ENCODE measurements at regions not wholly inside any gene's neighbourhood (a gene's known extent, or its start where the extent isn't known, plus 50 kb on each side); places are given as distances from the start of the nearest gene placed in this dataset.

DNA sequence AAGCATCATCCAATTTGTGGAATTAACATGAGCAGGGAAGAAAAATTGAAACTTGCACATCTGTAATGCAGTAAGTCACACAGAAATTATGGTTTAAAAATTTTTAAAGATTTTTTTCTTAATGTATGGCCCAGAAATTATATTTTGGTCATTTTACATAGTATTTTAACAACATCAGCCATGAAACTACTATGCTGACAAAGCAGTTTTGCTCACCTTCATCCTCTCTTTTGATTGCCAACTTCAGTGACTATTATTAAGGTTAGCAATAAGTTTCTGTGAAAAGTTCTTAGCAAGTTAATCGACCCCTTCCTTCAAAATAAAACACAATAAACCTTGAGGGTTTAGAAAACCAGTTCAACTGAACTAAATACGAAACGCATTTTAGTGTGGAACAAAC lies 1347.0 kb downstream of the EPHA7 start:
- H3K4me1 Mint-ChIP-seq = no peaks in the 10 kb centered on the region
- peaks cover 0 to 2% (median 0%) of the 10 kb centered on the region in 7 donors for H3K9me3 Mint-ChIP-seq
- H3K27ac Mint-ChIP-seq = no peak overlapping the region
- DNase-seq = no peak
- H3K4me3 Mint-ChIP-seq = no peak overlapping the region
- no peaks in the 10 kb centered on the region for H3K36me3 Mint-ChIP-seq
- ATAC-seq (ENCODE audit: low read depth in 2 of 2) = no peak
- no peaks in the 10 kb centered on the region for H3K27me3 Mint-ChIP-seq

- H3K27ac Mint-ChIP-seq = no peak overlapping the region
- no peak for DNase-seq
- peaks cover 0 to 2% (median 0%) of the 10 kb centered on the region in 7 donors for H3K9me3 Mint-ChIP-seq
- ATAC-seq (ENCODE audit: low read depth in 2 of 2) = no peak
- H3K27me3 Mint-ChIP-seq = no peaks in the 10 kb centered on the region
- no peaks in the 10 kb centered on the region for H3K36me3 Mint-ChIP-seq
- H3K4me1 Mint-ChIP-seq = no peaks in the 10 kb centered on the region
- no peak overlapping the region for H3K4me3 Mint-ChIP-seq
Measured at GRCh38 chr6:92069781-92070180, 1349.6 kb downstream of the EPHA7 start.

DNA sequence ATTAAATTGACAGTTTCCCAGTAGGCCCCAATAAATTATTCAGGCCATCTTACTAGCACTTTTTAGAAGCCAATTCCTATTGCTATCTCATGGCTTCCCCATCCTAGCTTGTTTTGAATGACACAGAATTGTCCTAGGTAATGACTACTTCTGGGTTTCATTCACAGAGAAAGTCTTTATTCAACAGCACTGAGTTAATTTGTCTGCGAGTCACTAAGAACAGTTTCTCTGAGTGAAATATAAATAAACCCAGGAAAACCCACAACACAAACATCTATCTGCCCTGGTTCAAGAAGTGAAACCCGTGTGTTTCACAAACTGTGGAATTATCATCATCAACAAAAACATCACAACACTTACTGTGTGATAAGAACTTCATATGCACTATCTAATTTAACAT lies 1366.8 kb downstream of the EPHA7 start:
- DNase-seq (no peak), ATAC-seq (ENCODE audit: low read depth in 2 of 2) (no peak)
- no peak overlapping the region for H3K4me3 Mint-ChIP-seq
- H3K27me3 Mint-ChIP-seq = no peaks in the 10 kb centered on the region
- peaks cover 0 to 4% (median 0%) of the 10 kb centered on the region in 7 donors for H3K9me3 Mint-ChIP-seq
- no peaks in the 10 kb centered on the region for H3K4me1 Mint-ChIP-seq
- H3K27ac Mint-ChIP-seq = no peak overlapping the region
- H3K36me3 Mint-ChIP-seq = no peaks in the 10 kb centered on the region

DNA sequence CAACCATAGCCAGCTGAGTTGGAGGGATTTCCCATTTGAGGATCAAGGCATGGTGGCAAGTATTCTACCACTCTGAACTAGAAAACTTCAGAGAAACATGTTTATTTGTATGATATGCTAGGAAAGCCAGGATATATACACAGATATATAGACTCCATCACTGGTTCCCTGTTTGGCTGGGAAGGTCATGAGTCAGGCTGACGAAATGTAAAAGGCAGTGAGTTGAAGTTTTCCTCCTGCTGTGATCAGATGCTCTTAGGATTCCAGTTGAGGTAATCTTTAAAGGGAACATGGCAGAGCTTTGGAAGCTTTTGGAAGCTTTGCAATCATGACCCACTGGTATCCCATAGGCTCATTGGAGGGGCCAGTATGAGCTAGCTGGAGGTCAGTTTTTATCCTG lies 1369.1 kb downstream of the EPHA7 start:
- H3K36me3 Mint-ChIP-seq = no peaks in the 10 kb centered on the region
- H3K9me3 Mint-ChIP-seq = peaks cover 0 to 4% (median 0%) of the 10 kb centered on the region in 7 donors
- no peak for DNase-seq
- no peak for ATAC-seq (ENCODE audit: low read depth in 2 of 2)
- no peak overlapping the region for H3K27ac Mint-ChIP-seq
- H3K4me3 Mint-ChIP-seq = no peak overlapping the region
- H3K27me3 Mint-ChIP-seq = no peaks in the 10 kb centered on the region
- no peaks in the 10 kb centered on the region for H3K4me1 Mint-ChIP-seq

GRCh38 chr6:92047860-92048259 lies 1371.5 kb downstream of the EPHA7 start:
- DNase-seq (no peak), ATAC-seq (ENCODE audit: low read depth in 2 of 2) (no peak)
- Mint-ChIP-seq H3K4me1 (no peaks in the 10 kb centered on the region), H3K36me3 (no peaks in the 10 kb centered on the region), H3K27ac (no peak overlapping the region), H3K27me3 (no peaks in the 10 kb centered on the region), H3K9me3 (peaks cover 0 to 5% (median 0%) of the 10 kb centered on the region in 7 donors), H3K4me3 (no peak overlapping the region)

DNA sequence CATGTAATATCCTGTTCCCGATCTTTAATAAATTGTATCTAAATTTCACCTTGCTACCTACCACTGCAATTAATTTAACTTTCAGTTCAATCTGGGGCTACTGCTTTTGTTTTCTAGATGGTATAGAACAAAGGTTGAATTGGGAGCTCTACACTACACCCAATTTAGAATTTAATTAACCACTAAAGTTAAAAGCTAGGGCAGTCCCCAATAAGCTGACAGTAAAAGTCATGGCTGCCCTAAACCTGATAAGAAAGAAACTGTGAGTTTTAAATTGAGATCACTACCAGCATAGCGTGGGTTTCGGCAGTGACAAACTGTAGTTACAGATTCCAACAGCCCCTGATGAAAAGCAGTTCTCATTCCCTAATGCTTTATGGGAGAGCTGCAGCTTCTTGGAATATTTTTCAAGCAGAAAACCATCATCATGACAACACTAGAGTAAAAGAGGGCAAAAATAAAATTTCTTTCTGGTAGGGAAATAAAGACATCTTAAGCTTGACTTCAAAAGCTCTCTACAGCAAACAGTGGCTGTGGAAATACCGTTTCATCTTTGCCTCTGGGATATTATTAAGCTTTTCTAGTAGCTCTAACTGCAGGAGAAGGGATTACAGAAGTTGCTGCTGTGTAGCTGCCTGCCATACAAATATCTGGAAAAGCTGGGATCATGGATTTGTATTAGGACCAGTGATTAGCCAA lies 1372.1 kb downstream of the EPHA7 start:
- H3K36me3 Mint-ChIP-seq = no peaks in the 10 kb centered on the region
- H3K27ac Mint-ChIP-seq = no peak overlapping the region
- no peak for ATAC-seq (ENCODE audit: low read depth in 2 of 2)
- DNase-seq = no peak
- no peak overlapping the region for H3K4me3 Mint-ChIP-seq
- H3K4me1 Mint-ChIP-seq = no peaks in the 10 kb centered on the region
- H3K9me3 Mint-ChIP-seq = peaks cover 0 to 5% (median 0%) of the 10 kb centered on the region in 7 donors
- no peaks in the 10 kb centered on the region for H3K27me3 Mint-ChIP-seq

DNA sequence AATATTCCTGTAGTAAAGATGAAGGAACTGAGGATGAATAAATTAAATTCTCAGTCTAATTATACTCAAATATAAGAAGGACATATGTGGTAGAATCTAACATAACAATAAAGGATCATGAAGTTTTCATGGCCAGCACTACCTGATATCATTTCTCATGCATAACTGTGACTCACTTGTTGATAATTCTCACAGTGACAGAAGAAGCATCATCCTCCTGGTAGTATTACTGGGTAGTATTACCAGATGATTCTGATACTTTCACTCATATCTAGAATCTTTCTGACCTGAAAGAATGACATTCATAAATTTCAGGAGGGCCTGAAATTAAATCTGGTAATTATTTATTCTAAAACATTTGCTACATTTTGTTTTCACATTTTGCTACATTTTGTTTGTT lies 1375.0 kb downstream of the EPHA7 start:
- H3K4me3 Mint-ChIP-seq = no peak overlapping the region

GRCh38 chr6:92043777-92044176 lies 1375.6 kb downstream of the EPHA7 start:
- Mint-ChIP-seq H3K4me1 (no peaks in the 10 kb centered on the region), H3K4me3 (no peak overlapping the region)
- no peak for ATAC-seq (ENCODE audit: low read depth in 2 of 2)

More for the DNA sequence above, 1375.0 kb downstream of the EPHA7 start:
- H3K9me3 Mint-ChIP-seq = peaks cover 0 to 5% (median 0%) of the 10 kb centered on the region in 7 donors
- no peaks in the 10 kb centered on the region for H3K4me1 Mint-ChIP-seq
- no peaks in the 10 kb centered on the region for H3K36me3 Mint-ChIP-seq
- no peak overlapping the region for H3K27ac Mint-ChIP-seq
- no peak for DNase-seq
- ATAC-seq (ENCODE audit: low read depth in 2 of 2) = no peak
- H3K27me3 Mint-ChIP-seq = no peaks in the 10 kb centered on the region

DNA sequence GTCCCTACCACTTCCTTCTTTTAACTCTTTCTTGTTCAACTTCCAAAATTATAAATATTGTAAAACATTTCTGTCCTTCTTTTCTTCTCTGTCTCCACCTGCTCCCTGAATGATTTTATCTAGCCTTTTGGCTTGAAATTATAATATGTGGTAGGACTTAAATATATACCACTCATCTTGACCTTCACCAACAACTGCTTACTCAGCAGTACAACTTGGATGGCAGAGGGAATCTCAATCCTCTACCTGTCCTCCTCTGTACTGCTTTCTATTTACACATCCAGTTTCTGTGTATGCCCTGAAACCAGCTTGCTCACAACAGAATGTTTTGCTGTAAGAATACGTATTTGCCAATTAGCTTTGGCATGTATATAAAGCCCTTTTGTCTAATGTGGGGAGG lies 1392.5 kb downstream of the EPHA7 start:
- no peak overlapping the region for H3K27ac Mint-ChIP-seq
- no peaks in the 10 kb centered on the region for H3K4me1 Mint-ChIP-seq
- H3K27me3 Mint-ChIP-seq = no peaks in the 10 kb centered on the region
- H3K36me3 Mint-ChIP-seq = no peaks in the 10 kb centered on the region
- H3K9me3 Mint-ChIP-seq = peaks cover 0 to 6% (median 3%) of the 10 kb centered on the region in 7 donors
- no peak for DNase-seq
- ATAC-seq (ENCODE audit: low read depth in 2 of 2) = no peak
- H3K4me3 Mint-ChIP-seq = no peak overlapping the region

More at GRCh38 chr6:92043777-92044176, 1375.6 kb downstream of the EPHA7 start:
- H3K36me3 Mint-ChIP-seq = no peaks in the 10 kb centered on the region
- no peaks in the 10 kb centered on the region for H3K27me3 Mint-ChIP-seq
- H3K9me3 Mint-ChIP-seq = peaks cover 0 to 5% (median 0%) of the 10 kb centered on the region in 7 donors
- no peak for DNase-seq
- no peak overlapping the region for H3K27ac Mint-ChIP-seq

GRCh38 chr6:92024881-92025280 lies 1394.5 kb downstream of the EPHA7 start:
- ATAC-seq (ENCODE audit: low read depth in 2 of 2) (no peak), DNase-seq (no peak)
- Mint-ChIP-seq H3K9me3 (peaks cover 0 to 4% (median 0%) of the 10 kb centered on the region in 7 donors), H3K36me3 (no peaks in the 10 kb centered on the region), H3K27ac (no peak overlapping the region), H3K4me3 (no peak overlapping the region), H3K4me1 (no peaks in the 10 kb centered on the region), H3K27me3 (no peaks in the 10 kb centered on the region)

DNA sequence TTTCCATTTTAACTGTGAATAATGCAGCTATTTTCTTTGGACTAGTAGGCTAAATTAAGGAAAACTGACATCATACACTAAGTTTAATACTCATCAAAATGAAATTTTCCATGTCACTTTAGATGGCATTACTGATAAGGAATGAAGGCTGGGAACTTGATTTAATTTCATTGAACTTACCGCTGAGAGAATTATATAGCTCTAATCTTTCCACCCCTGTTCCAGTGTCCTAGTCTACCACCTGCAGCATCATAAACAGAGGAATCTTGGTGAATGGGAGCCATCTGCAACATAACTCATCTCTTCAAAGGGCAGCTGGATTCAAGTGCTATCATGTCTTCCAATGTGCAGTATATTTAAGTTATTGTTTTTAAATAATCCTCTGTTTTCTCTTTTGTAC lies 1395.2 kb downstream of the EPHA7 start:
- peaks cover 0 to 4% (median 0%) of the 10 kb centered on the region in 7 donors for H3K9me3 Mint-ChIP-seq

DNA sequence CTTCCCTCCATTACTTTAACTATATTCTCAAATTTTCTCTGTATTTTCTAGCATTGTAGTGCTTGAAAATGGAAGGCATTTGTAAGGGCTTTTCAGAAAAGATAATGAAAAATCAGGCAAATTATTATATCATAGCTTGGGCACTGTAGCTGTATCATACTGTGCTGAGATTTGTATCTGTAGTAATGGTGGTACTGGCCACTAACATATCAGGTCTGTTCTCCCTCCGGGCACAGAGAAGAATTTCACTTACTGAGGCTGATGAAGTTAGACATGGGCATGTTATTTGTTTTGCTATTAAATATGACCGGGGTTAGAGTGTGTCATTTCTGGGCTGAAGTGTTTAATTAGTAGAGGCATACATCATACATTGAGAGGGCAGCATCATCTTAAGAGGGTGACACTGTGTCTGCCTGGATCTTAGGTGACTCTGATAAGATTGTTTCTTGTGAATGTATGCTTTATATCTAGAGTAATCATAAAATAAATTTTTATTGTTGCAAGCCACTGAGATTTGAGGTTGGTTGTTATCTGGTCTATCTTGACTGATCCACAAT lies 1395.9 kb downstream of the EPHA7 start:
- no peak overlapping the region for H3K4me3 Mint-ChIP-seq
- no peak for ATAC-seq (ENCODE audit: low read depth in 2 of 2)
- H3K9me3 Mint-ChIP-seq = peaks cover 0 to 4% (median 0%) of the 10 kb centered on the region in 7 donors
- no peak for DNase-seq
- H3K4me1 Mint-ChIP-seq = no peaks in the 10 kb centered on the region
- H3K27me3 Mint-ChIP-seq = no peaks in the 10 kb centered on the region
- no peaks in the 10 kb centered on the region for H3K36me3 Mint-ChIP-seq
- no peak overlapping the region for H3K27ac Mint-ChIP-seq

More for the DNA sequence above, 1395.2 kb downstream of the EPHA7 start:
- Mint-ChIP-seq H3K4me3 (no peak overlapping the region), H3K27ac (no peak overlapping the region), H3K36me3 (no peaks in the 10 kb centered on the region), H3K27me3 (no peaks in the 10 kb centered on the region), H3K4me1 (no peaks in the 10 kb centered on the region)
- DNase-seq (no peak), ATAC-seq (ENCODE audit: low read depth in 2 of 2) (no peak)

DNA sequence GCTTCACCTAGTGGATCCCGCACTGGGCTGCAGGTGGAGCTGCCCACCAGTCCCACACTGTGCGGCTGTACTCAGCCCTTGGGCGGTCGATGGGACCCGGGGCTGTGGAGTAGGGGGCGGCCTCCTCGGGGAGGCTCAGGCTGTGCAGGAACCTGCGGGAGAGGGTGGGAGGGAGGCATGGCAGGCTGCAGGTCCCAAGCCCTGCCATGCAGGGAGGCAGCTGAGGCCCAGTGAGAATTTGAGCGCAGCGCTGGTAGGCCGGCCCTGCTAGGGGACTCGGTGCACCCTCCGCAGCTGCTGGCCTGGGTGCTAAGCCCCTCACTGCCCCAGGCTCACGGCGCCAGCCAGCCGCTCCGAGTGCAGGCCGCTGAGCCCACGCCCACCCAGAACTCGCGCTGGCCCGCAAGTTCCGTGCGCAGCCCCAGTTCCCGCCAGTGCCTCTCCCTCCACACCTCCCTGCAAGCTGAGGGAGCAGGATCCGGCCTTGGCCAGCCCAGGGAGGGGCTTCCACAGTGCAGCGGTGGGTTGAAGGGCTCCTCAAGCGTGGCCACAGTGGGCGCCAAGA lies 1407.6 kb downstream of the EPHA7 start:
- no peak for ATAC-seq (ENCODE audit: low read depth in 2 of 2)
- H3K4me3 Mint-ChIP-seq = no peak overlapping the region

More for the DNA sequence above, 1407.6 kb downstream of the EPHA7 start:
- Mint-ChIP-seq H3K9me3 (peaks cover 0 to 17% (median 7%) of the 10 kb centered on the region in 7 donors), H3K27me3 (no peaks in the 10 kb centered on the region), H3K4me1 (no peaks in the 10 kb centered on the region), H3K27ac (no peak overlapping the region), H3K36me3 (no peaks in the 10 kb centered on the region)
- DNase-seq = no peak
